Esophagus squamous epithelium (tissue), 5 donors: ENCODE measurements at regions not wholly inside any gene's neighbourhood (a gene's known extent, or its start where the extent isn't known, plus 50 kb on each side); places are given as distances from the start of the nearest gene placed in this dataset.
A peak's percentile ranks its signal among the peaks of the same experiment; 100 is the strongest.
"Not testable (repeated sequence)": the region's sequence is repeated elsewhere in the genome, so short reads cannot be mapped to it uniquely, and the experiment has no call there.

Source experiments
- DNase-seq: peaks from one replicate; lab custom pipeline; 2025; lab: John Stamatoyannopoulos, UW
- H3K27ac ChIP-seq, 4 donors: fragments of 200-600 bp; sonication (generic); one replicate each; pipeline ENCODE4 v1.5.1; 2016 to 2019; ENCODE audit warnings: mild to moderate bottlenecking in 1 of 4
- H3K27me3 ChIP-seq, 4 donors: fragments of 200-600 bp; sonication (generic); 1 replicate in 3 of 4; 2 replicates in 1 of 4; pipeline versions ENCODE4 v1.5.1 to v1.6.0; 2017 to 2021; ENCODE audit warnings: antibody characterized with exemption in 1 of 4
- H3K36me3 ChIP-seq, 3 donors: fragments of 200-600 bp; sonication (generic); one replicate each; pipeline ENCODE4 v1.5.1; 2016 to 2019
- H3K4me1 ChIP-seq, 3 donors: fragments of 200-600 bp; sonication (generic); one replicate each; pipeline ENCODE4 v1.5.1; 2017 to 2019
- H3K4me3 ChIP-seq, 4 donors: fragments of 200-600 bp; sonication (generic); 1 replicate in 3 of 4; 2 replicates in 1 of 4; pipeline ENCODE4 v1.5.1; 2016 to 2019; ENCODE audit warnings: mild to moderate bottlenecking in 2 of 4, moderate library complexity in 1 of 4
- H3K9me3 ChIP-seq, 3 donors: fragments of 200-600 bp; sonication (generic); one replicate each; pipeline ENCODE4 v1.5.1; 2016 to 2019
- POLR2A ChIP-seq, 4 donors: fragments of 450-650 bp; IDR thresholded peaks; one replicate each; pipeline ENCODE4 v1.6.1; 2017; ENCODE audit warnings: antibody characterized with exemption in 4 of 4, mild to moderate bottlenecking in 4 of 4, moderate library complexity in 3 of 4
- WGBS, 2 donors: methylation state at CpG; one replicate each; pipeline ENCODE4 v1.1.5; 2018; 5-methylcytosine and 5-hydroxymethylcytosine counted together
- intact Hi-C: fragments of 100-400 bp; cut with DNase I; formaldehyde crosslinking; loops from one replicate; pipeline ENCODE4 v1.15.0; 2022
- TF ChIP-seq, protein P1 (sequence below), 6 experiments: fragments of 450-650 bp in 4 of 6; fragments of 200-600 bp in 2 of 6; sonication (generic) in 2 of 6; IDR thresholded peaks; one replicate each; pipeline ENCODE4 v1.5.1; 2016 to 2019; ENCODE audit warnings: antibody characterized with exemption in 6 of 6, mild to moderate bottlenecking in 4 of 6, moderate library complexity in 4 of 6
- donor health status: DM: yes; HTN: yes; CAD: no.

DNA sequence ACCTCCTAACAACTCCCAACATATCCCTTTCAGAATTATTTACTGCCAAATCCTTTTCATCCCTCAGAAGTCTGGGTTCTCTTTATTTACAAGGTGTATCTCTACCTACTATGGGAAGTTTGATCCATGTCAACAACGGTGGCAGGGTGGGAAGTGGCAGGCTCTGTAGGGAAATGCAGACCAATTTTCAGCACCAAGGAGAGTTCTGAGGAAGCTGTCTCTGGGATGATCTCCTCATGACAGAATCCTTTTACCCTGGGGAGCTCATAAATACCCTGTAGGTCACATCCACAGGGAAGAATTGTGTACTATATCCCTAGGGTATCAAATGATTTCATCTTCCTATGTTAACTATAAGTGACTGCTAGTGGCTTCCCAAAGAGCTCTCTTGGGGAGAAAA, 107.8 kb upstream of the NEK6 start:
- H3K4me3 ChIP-seq = no peak overlapping the region
- no peak overlapping the region for H3K27ac ChIP-seq
- H3K4me1 ChIP-seq = no peaks in the 10 kb centered on the region
- no peak for DNase-seq
- intact Hi-C loops = no loop called here
- peaks cover 0 to 24% (median 0%) of the 10 kb centered on the region in 4 donors for H3K27me3 ChIP-seq
- no peaks in the 10 kb centered on the region for H3K36me3 ChIP-seq
- no peak for TF ChIP-seq POLR2A (IDR thresholded peaks at IDR 0.05)
- TF ChIP-seq, protein P1, sequence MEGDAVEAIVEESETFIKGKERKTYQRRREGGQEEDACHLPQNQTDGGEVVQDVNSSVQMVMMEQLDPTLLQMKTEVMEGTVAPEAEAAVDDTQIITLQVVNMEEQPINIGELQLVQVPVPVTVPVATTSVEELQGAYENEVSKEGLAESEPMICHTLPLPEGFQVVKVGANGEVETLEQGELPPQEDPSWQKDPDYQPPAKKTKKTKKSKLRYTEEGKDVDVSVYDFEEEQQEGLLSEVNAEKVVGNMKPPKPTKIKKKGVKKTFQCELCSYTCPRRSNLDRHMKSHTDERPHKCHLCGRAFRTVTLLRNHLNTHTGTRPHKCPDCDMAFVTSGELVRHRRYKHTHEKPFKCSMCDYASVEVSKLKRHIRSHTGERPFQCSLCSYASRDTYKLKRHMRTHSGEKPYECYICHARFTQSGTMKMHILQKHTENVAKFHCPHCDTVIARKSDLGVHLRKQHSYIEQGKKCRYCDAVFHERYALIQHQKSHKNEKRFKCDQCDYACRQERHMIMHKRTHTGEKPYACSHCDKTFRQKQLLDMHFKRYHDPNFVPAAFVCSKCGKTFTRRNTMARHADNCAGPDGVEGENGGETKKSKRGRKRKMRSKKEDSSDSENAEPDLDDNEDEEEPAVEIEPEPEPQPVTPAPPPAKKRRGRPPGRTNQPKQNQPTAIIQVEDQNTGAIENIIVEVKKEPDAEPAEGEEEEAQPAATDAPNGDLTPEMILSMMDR (IDR thresholded peaks at IDR 0.05) = no peak
- 44 to 50% methylated on average over 1 of the region's 1 CpG for WGBS, 2 donors
- no peaks in the 10 kb centered on the region for H3K9me3 ChIP-seq

DNA sequence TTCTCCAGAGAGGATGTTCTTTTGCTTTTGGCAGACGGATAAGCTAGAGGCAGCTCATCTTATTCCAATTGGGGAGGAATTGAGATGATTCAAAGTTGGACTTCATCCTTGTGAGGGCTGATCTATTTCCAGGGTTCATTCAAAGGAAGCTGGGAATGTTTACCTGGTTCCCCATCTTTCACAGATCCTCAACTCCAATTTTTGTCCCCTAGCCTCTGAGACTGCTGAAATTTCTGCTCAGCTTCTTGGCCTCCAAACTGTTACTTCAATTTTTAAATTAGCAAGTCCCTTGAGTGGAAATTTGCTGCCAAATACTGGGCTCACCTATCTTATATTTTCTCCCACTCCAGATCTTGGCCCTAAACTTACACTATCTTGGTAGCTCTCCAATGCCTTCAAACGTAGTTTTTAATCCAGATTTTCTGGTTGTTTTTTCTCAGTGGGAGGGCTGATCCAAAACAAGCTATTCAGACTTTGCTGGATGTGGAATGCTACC, 93.9 kb upstream of the NEK6 start:
- no peaks in the 10 kb centered on the region for H3K4me1 ChIP-seq
- no peak overlapping the region for H3K4me3 ChIP-seq
- DNase-seq = no peak
- TF ChIP-seq POLR2A (IDR thresholded peaks at IDR 0.05) = no peak
- TF ChIP-seq, protein P1 (IDR thresholded peaks at IDR 0.05) = no peak
- 37 to 40% methylated on average over 2 of the region's 2 CpGs for whole genome bisulfite sequencing, 2 donors
- no peaks in the 10 kb centered on the region for H3K9me3 ChIP-seq
- no peaks in the 10 kb centered on the region for H3K36me3 ChIP-seq
- H3K27me3 ChIP-seq = no peaks in the 10 kb centered on the region
- no peak overlapping the region for H3K27ac ChIP-seq
- intact Hi-C loops = no loop called here

DNA sequence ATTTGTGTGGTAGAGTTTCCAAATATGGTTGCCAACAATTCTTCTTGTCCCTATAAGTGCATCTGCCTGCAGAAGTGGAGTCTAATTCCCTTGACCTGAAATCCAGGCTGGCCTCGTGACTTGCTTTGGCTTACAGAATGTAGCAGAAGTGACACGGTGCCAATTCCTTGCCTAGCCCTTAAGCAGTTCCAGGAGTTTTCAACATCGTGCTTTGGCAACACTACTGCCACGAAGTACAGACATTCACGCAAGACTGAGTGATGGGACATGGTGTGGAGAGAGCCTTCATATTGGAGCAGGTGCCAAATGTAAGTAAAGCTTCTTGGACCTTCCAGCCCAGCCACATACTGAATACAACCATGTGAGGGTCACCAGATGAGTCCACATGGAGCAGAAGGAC, 92.9 kb upstream of the NEK6 start:
- H3K27me3 ChIP-seq = no peaks in the 10 kb centered on the region
- 38 to 51% methylated on average over 3 to 5 of the region's 5 CpGs for WGBS, 2 donors
- DNase-seq = no peak
- H3K9me3 ChIP-seq = no peaks in the 10 kb centered on the region
- intact Hi-C loops = no loop called here
- peak overlapping the region in 1 of 4 donors; percentile 33 for H3K27ac ChIP-seq
- no peaks in the 10 kb centered on the region for H3K4me1 ChIP-seq
- no peaks in the 10 kb centered on the region for H3K36me3 ChIP-seq
- TF ChIP-seq, protein P1 (IDR thresholded peaks at IDR 0.05) = no peak
- no peak for TF ChIP-seq POLR2A (IDR thresholded peaks at IDR 0.05)
- H3K4me3 ChIP-seq = no peak overlapping the region

DNA sequence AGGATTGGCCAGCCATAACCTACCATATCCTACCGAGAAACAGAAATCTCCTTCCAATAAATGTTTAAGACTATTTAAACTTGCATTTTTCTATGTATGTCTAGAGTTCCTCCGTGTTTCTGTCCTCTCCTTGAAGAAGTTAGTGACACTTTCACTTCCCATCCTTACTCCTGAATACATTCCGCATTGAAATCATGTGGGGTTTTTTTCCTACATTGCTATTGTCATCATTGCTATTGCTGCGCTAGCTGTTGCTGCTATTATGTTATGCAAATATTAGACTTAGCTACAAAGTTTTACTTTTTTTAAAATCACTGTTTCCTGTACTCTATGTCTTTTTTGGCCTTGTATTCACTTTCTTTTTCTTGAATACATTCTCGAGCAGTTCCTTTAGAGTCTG, 83.3 kb upstream of the NEK6 start:
- no peak for DNase-seq
- Histone ChIP-seq H3K36me3 (no peaks in the 10 kb centered on the region), H3K27ac (no peak overlapping the region)

DNA sequence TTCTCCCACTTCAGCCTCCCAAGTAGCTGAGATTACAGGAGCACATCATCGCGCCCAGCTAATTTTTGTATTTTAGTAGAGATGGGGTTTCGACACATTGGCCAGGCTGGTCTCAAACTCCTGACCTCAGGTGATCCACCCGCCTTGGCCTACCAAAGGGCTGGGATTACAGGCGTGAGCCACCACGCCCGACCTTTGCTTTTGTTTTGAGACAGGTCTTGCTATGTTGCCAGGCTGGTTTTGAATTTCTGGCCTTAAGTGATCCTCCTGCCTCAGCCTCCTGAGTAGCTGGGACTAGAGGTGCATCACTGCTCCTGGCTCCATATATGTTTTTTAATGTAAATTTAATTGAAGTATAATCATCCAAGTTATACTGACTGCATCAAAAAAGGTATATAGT, 80.2 kb upstream of the NEK6 start:
- H3K4me3 ChIP-seq, H3K36me3 ChIP-seq, H3K4me1 ChIP-seq, H3K9me3 ChIP-seq, H3K27ac ChIP-seq, DNase-seq, intact Hi-C loops: not testable (repeated sequence)
- 79 to 88% methylated on average over 7 of the region's 7 CpGs for WGBS, 2 donors
- peaks cover 0 to 30% (median 2%) of the 10 kb centered on the region in 4 donors for H3K27me3 ChIP-seq

More for the DNA sequence above, 83.3 kb upstream of the NEK6 start:
- 58 to 69% methylated on average over 5 of the region's 5 CpGs for WGBS, 2 donors
- Histone ChIP-seq H3K27me3 (peaks cover 0 to 6% (median 0%) of the 10 kb centered on the region in 4 donors), H3K9me3 (no peaks in the 10 kb centered on the region), H3K4me1 (no peaks in the 10 kb centered on the region), H3K4me3 (no peak overlapping the region)
- intact Hi-C loops = no loop called here
- TF ChIP-seq POLR2A (IDR thresholded peaks at IDR 0.05) = no peak

DNA sequence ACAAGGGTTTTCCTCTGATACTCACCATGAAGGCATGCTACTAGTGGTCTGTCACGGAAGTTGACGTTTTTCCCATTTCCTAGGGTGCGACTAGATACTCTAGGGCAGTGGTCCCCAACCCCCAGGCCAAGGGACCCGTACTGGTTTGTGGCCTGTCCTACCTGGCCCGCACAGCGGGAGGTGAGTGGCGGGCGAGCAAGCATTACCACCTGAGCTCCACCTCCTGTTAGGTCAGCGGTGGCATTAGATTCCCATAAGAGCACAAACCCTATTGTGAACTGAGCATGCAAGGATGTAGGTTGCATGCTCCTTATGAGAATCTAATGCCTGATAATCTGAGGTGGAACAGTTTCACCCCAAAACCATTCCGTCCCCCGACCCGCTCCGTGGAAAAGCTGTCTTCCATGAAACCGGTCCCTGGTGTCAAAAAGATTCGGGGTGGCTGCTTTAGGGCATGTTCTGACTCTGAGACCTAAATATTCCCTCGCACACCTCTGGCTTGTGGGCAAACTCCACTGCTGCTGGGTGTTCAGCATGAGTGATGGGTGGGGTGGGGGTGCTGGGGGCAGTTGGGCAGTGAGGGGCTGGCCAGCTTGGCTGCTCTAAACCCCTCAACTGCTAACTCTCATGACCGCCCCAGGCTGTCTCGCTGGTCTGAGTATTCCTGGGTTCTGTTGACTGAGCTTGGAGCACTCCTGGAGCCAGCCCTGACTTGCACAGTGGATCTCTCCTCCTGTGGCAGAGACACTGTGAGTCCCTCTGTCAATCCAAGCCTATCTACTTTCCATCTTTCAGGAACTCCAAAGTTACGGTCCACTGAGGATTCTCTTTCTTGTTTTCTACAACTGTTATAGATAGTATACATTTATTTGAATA, 78.3 kb upstream of the NEK6 start:
- no peak overlapping the region for H3K27ac ChIP-seq
- H3K27me3 ChIP-seq = peaks cover 0 to 43% (median 2%) of the 10 kb centered on the region in 4 donors
- H3K4me1 ChIP-seq = peaks cover 0 to 5% (median 0%) of the 10 kb centered on the region in 3 donors
- H3K9me3 ChIP-seq = peaks cover 0 to 7% (median 0%) of the 10 kb centered on the region in 3 donors
- TF ChIP-seq, protein P1 (IDR thresholded peaks at IDR 0.05) = no peak
- no peak for TF ChIP-seq POLR2A (IDR thresholded peaks at IDR 0.05)
- no peaks in the 10 kb centered on the region for H3K36me3 ChIP-seq
- intact Hi-C loops = no loop called here
- no peak overlapping the region for H3K4me3 ChIP-seq
- no peak for DNase-seq
- 70 to 71% methylated on average over 4 to 8 of the region's 19 CpGs for WGBS, 2 donors
